A673 (cell line): ENCODE measurements at regions not wholly inside any gene's neighbourhood (a gene's known extent, or its start where the extent isn't known, plus 50 kb on each side); places are given as distances from the start of the nearest gene placed in this dataset.
A peak's percentile ranks its signal among the peaks of the same experiment; 100 is the strongest.
"Not testable (repeated sequence)": the region's sequence is repeated elsewhere in the genome, so short reads cannot be mapped to it uniquely, and the experiment has no call there.

ENCODE experiments used
- BruUV-seq: library from RNA; stranded (reverse); fragments of 400-500 nt; replicated peaks from 2 replicates; lab custom pipeline; 2021; lab: Mats Ljungman, UMichigan
- CTCF ChIA-PET: fragments of 300-600 bp; sonication (Branson Sonifier 250); formaldehyde crosslinking; loops from one replicate; lab custom pipeline; 2022; ENCODE audit warnings: antibody characterized with exemption; lab: Charles Lee
- POLR2A ChIA-PET: fragments of 300-600 bp; sonication (Branson Sonifier 250); formaldehyde crosslinking; loops from one replicate; lab custom pipeline; 2022; ENCODE audit warnings: antibody characterized with exemption; ENCODE audit not compliant: low non-redundant PET; lab: Charles Lee
- DNase-seq: peaks from one replicate; pipeline ENCODE4 v3.0.0-alpha.2; 2015; ENCODE audit warnings: low spot score
- H3K27ac ChIP-seq: fragments of 200-600 bp; sonication (generic); 2 replicates; pipeline ENCODE4 v1.5.1; 2016; ENCODE audit warnings: mixed run types, low read depth, mild to moderate bottlenecking, mixed read lengths, antibody characterized with exemption, low read length; ENCODE audit not compliant: poor library complexity, severe bottlenecking
- H3K27me3 ChIP-seq: fragments of 200-600 bp; sonication (generic); replicated peaks from 2 replicates; pipeline ENCODE4 v1.6.1; 2017; ENCODE audit warnings: mixed run types, low read depth, mild to moderate bottlenecking, mixed read lengths, antibody characterized with exemption, low read length; ENCODE audit not compliant: insufficient read depth, poor library complexity
- H3K36me3 ChIP-seq: fragments of 200-600 bp; sonication (generic); 2 replicates; pipeline ENCODE4 v1.6.1; 2016; ENCODE audit warnings: mixed run types, mild to moderate bottlenecking, mixed read lengths, antibody characterized with exemption, low read length; ENCODE audit not compliant: insufficient read depth, poor library complexity, severe bottlenecking
- H3K4me1 ChIP-seq: fragments of 200-600 bp; sonication (generic); 2 replicates; pipeline ENCODE4 v1.6.1; 2017; ENCODE audit warnings: mixed run types, mild to moderate bottlenecking, mixed read lengths, antibody characterized with exemption, low read length; ENCODE audit not compliant: insufficient read depth, poor library complexity, severe bottlenecking
- H3K4me3 ChIP-seq: fragments of 200-600 bp; sonication (generic); 2 replicates; pipeline ENCODE4 v1.5.1; 2016; ENCODE audit warnings: low read depth, mixed run types, mild to moderate bottlenecking, mixed read lengths, low read length; ENCODE audit not compliant: poor library complexity, severe bottlenecking
- H3K9me3 ChIP-seq: fragments of 200-600 bp; sonication (generic); 2 replicates; pipeline ENCODE4 v1.6.1; 2016; ENCODE audit warnings: mixed run types, low read depth, mild to moderate bottlenecking, mixed read lengths, antibody characterized with exemption, low read length; ENCODE audit not compliant: poor library complexity, severe bottlenecking
- EZH2 ChIP-seq: fragments of 200-600 bp; sonication (generic); IDR thresholded peaks from 2 replicates; pipeline ENCODE4 v1.6.1; 2017; ENCODE audit warnings: borderline replicate concordance, low read depth, mild to moderate bottlenecking, mixed read lengths, antibody characterized with exemption, low read length; ENCODE audit not compliant: poor library complexity, severe bottlenecking
- intact Hi-C: fragments of 100-400 bp; cut with micrococcal nuclease; formaldehyde crosslinking; loops from one replicate; pipeline ENCODE4 v1.10.0; 2022; ENCODE audit not compliant: unreplicated experiment
- TF ChIP-seq, protein P1 (sequence below): fragments of 300-800, 200-600 bp; sonication (generic); conservative IDR thresholded peaks from 2 replicates; pipeline ENCODE4 v1.5.1; 2017; ENCODE audit warnings: low read depth, mild to moderate bottlenecking, antibody characterized with exemption, low read length, moderate library complexity, mixed read lengths

- ChIA-PET POLR2A (no interaction called here), CTCF (no interaction called here)
- H3K9me3 ChIP-seq: no peaks in the 10 kb centered on the region
- intact Hi-C loops: no loop called here
- TF ChIP-seq, protein P1, sequence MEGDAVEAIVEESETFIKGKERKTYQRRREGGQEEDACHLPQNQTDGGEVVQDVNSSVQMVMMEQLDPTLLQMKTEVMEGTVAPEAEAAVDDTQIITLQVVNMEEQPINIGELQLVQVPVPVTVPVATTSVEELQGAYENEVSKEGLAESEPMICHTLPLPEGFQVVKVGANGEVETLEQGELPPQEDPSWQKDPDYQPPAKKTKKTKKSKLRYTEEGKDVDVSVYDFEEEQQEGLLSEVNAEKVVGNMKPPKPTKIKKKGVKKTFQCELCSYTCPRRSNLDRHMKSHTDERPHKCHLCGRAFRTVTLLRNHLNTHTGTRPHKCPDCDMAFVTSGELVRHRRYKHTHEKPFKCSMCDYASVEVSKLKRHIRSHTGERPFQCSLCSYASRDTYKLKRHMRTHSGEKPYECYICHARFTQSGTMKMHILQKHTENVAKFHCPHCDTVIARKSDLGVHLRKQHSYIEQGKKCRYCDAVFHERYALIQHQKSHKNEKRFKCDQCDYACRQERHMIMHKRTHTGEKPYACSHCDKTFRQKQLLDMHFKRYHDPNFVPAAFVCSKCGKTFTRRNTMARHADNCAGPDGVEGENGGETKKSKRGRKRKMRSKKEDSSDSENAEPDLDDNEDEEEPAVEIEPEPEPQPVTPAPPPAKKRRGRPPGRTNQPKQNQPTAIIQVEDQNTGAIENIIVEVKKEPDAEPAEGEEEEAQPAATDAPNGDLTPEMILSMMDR: no peak
- no peak for TF ChIP-seq EZH2
- H3K4me3 ChIP-seq: no peak overlapping the region
- H3K27me3 ChIP-seq: no peaks in the 10 kb centered on the region
- no peaks in the 10 kb centered on the region for H3K36me3 ChIP-seq
- H3K27ac ChIP-seq: no peak overlapping the region
- DNase-seq: peak; percentile 39
- H3K4me1 ChIP-seq: no peaks in the 10 kb centered on the region
- BruUV-seq: no TSS peak
Observed at GRCh38 chr6:74447013-74447412, 751.0 kb downstream of the CD109 start.

DNA sequence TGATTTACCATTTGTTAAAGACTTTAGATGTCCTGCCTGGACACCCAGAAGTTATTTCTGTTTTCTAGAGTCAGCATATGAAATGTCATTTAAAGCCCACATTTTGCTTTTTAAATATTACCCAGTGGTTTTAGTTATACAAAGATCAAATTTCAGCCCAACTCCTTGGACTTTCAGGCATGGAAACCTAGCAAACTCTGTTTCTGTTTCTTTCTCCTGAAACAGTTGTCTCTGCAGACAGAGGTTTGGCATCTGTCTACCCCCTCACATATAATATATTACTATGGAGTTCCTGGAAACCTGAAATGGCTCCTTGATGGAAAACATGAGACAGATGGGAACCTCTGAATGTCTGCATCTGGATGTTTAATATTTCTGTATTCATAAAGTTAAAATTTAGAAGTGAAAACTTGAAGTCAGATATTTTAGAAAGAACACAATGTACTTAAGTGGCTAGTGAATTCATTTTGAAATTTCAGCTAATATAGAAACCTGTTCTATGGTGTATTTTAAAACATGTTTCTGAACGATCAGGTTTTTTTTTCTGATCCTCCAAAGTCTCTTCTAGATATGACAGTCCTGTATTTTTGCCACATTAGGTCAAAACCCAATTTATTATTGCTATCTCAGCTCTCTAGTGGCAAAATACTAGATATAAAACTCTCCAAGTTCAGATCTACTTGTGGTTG, 743.3 kb downstream of the CD109 start:
- no TSS peak for BruUV-seq
- Histone ChIP-seq H3K36me3 (no peaks in the 10 kb centered on the region), H3K4me1 (no peaks in the 10 kb centered on the region), H3K9me3 (no peaks in the 10 kb centered on the region), H3K27ac (no peak overlapping the region), H3K4me3 (no peak overlapping the region), H3K27me3 (no peaks in the 10 kb centered on the region)
- intact Hi-C loops: no loop called here
- ChIA-PET POLR2A (no interaction called here), CTCF (no interaction called here)
- no peak for DNase-seq
- TF ChIP-seq, protein P1: no peak
- TF ChIP-seq EZH2: no peak

DNA sequence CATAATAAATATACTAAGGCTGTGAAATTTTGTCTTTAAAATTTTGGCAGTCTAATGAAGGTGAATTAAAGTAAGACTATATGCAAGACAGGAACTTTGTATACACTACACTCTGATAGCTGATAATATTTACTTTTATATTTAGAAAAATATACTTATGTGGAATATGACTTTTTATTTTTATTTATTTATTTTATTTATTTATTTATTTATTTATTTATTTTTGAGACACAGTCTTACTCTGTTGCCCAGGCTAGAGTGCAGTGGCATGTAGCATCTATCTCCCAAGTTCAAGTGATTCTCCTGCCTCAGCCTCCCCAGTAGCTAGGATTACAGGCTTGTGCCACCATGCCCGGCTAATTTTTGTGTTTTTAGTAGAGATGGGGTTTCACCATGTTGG, 742.4 kb downstream of the CD109 start:
- POLR2A ChIA-PET, H3K4me1 ChIP-seq, H3K27ac ChIP-seq, intact Hi-C loops, H3K9me3 ChIP-seq, H3K27me3 ChIP-seq, H3K4me3 ChIP-seq, H3K36me3 ChIP-seq, CTCF ChIA-PET, DNase-seq, BruUV-seq: not testable (repeated sequence)

DNA sequence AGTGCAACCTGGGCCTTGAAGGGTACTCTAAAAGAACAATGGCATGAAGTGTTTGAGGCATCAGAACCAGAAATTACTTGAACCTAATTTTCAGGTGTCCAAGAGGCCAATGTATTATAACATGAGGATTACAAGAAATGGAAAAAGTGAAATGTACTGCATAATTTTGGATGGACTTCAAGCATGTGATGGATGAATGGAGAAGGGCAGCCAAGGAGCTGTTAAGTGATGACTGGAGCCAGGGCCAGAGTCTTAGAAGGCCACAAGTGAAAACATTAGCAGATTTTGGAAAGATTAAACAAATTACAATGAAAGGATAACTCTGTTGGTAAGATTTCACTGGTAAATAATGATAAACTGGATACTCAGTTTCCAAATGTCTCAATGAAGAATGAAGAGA, 738.2 kb downstream of the CD109 start:
- no peak for DNase-seq
- Histone ChIP-seq H3K27ac (no peak overlapping the region), H3K27me3 (no peaks in the 10 kb centered on the region), H3K4me3 (no peak overlapping the region), H3K9me3 (no peaks in the 10 kb centered on the region), H3K36me3 (no peaks in the 10 kb centered on the region), H3K4me1 (no peaks in the 10 kb centered on the region)
- BruUV-seq: no TSS peak
- TF ChIP-seq EZH2: no peak
- TF ChIP-seq, protein P1: no peak
- intact Hi-C loops: no loop called here
- POLR2A ChIA-PET: no interaction called here
- CTCF ChIA-PET: no interaction called here
